OCI-LY1 (cell line): ENCODE measurements at regions not wholly inside any gene's neighbourhood (a gene's known extent, or its start where the extent isn't known, plus 50 kb on each side); places are given as distances from the start of the nearest gene placed in this dataset.
"Not testable (repeated sequence)": the region's sequence is repeated elsewhere in the genome, so short reads cannot be mapped to it uniquely, and the experiment has no call there.

Experiments
- H2AFZ ChIP-seq: fragments of 200-600 bp; sonication (generic), shearing (Covaris generic); 2 replicates; pipeline ENCODE4 v1.6.0; 2014; ENCODE audit warnings: antibody characterized with exemption, mild to moderate bottlenecking, low read length
- H3F3A ChIP-seq: fragments of 200-600 bp; sonication (generic), shearing (Covaris generic); 2 replicates; pipeline ENCODE4 v1.6.0; 2014; ENCODE audit warnings: mild to moderate bottlenecking, antibody characterized with exemption, low read length, moderate library complexity; ENCODE audit not compliant: insufficient read depth
- H3K27ac ChIP-seq: fragments of 200-600 bp; sonication (generic); 2 replicates; pipeline ENCODE4 v1.5.1; 2014; ENCODE audit warnings: low read length, mixed run types, mild to moderate bottlenecking, low read depth; ENCODE audit not compliant: poor library complexity, severe bottlenecking
- H3K27me3 ChIP-seq: fragments of 200-600 bp; sonication (generic); 2 replicates; pipeline ENCODE4 v1.6.0; 2014; ENCODE audit warnings: antibody characterized with exemption, mild to moderate bottlenecking, low read length, moderate library complexity; ENCODE audit not compliant: insufficient read depth
- H3K36me3 ChIP-seq: fragments of 200-600 bp; sonication (generic); 2 replicates; pipeline ENCODE4 v1.6.1; 2014; ENCODE audit warnings: mild to moderate bottlenecking, antibody characterized with exemption, low read length, moderate library complexity, mixed read lengths; ENCODE audit not compliant: insufficient read depth
- H3K4me1 ChIP-seq: fragments of 200-600 bp; sonication (generic); 2 replicates; pipeline ENCODE4 v1.5.1; 2014; ENCODE audit warnings: mild to moderate bottlenecking, low read length, moderate library complexity; ENCODE audit not compliant: insufficient read depth, severe bottlenecking
- H3K4me2 ChIP-seq: fragments of 200-600 bp; sonication (generic), shearing (Covaris generic); 2 replicates; pipeline ENCODE4 v1.6.1; 2014; ENCODE audit warnings: low read length
- H3K4me3 ChIP-seq: fragments of 200-600 bp; sonication (generic); 2 replicates; pipeline ENCODE4 v1.5.1; 2014; ENCODE audit warnings: low read length, low read depth, mild to moderate bottlenecking, mixed read lengths; ENCODE audit not compliant: poor library complexity, severe bottlenecking
- H3K79me2 ChIP-seq: fragments of 200-600 bp; shearing (Covaris generic); 2 replicates; pipeline ENCODE4 v1.6.1; 2016; ENCODE audit warnings: mixed run types, low read length, mixed read lengths; ENCODE audit not compliant: insufficient read depth
- H3K9ac ChIP-seq: fragments of 200-600 bp; sonication (generic), shearing (Covaris generic); 2 replicates; pipeline ENCODE4 v1.6.1; 2014; ENCODE audit warnings: mild to moderate bottlenecking, low read length, mixed read lengths
- H3K9me2 ChIP-seq: fragments of 200-600 bp; sonication (generic), shearing (Covaris generic); 2 replicates; pipeline ENCODE4 v1.6.1; 2014; ENCODE audit warnings: low read depth, mild to moderate bottlenecking, low read length, mixed read lengths
- H3K9me3 ChIP-seq: fragments of 200-600 bp; shearing (Covaris generic); 2 replicates; pipeline ENCODE4 v1.6.1; 2014; ENCODE audit warnings: low read length, mixed read lengths
- H4K20me1 ChIP-seq: fragments of 200-600 bp; sonication (generic), shearing (Covaris generic); 2 replicates; pipeline ENCODE4 v1.6.0; 2016; ENCODE audit warnings: mild to moderate bottlenecking, low read length; ENCODE audit not compliant: insufficient read depth

GRCh38 chr16:18263046-18263445 is 73.5 kb downstream of the NPIPA8 start:
- H3K27ac ChIP-seq, H3K79me2 ChIP-seq, H2AFZ ChIP-seq, H3F3A ChIP-seq, H3K9me3 ChIP-seq, H3K36me3 ChIP-seq, H3K9ac ChIP-seq, H4K20me1 ChIP-seq, H3K4me3 ChIP-seq, H3K27me3 ChIP-seq, H3K4me2 ChIP-seq, H3K9me2 ChIP-seq, H3K4me1 ChIP-seq: not testable (repeated sequence)

DNA sequence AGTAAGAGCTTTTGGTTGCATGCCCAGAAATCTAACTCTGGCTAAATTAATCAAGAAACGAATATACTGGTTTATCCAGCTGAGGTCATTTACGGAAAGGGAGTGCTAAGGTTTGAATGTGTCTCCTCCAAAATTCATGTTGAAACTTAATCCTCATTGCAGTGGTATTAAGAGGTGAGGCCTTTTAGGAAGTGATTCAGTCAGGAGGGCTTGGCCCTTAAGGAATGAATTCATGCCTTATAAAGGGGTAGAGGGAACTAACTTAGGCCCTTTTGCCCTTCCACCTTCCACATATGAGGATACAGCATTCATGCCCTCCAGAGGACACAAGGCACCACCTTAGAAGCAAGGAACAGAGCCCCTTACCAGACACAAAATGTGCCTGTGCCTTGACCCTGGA is 74.7 kb downstream of the NPIPA8 start:
- H4K20me1 ChIP-seq, H3K9me2 ChIP-seq, H3K36me3 ChIP-seq, H3F3A ChIP-seq, H3K4me1 ChIP-seq, H3K27ac ChIP-seq, H3K4me2 ChIP-seq, H3K79me2 ChIP-seq, H3K9ac ChIP-seq, H2AFZ ChIP-seq, H3K9me3 ChIP-seq, H3K27me3 ChIP-seq, H3K4me3 ChIP-seq: not testable (repeated sequence)

DNA sequence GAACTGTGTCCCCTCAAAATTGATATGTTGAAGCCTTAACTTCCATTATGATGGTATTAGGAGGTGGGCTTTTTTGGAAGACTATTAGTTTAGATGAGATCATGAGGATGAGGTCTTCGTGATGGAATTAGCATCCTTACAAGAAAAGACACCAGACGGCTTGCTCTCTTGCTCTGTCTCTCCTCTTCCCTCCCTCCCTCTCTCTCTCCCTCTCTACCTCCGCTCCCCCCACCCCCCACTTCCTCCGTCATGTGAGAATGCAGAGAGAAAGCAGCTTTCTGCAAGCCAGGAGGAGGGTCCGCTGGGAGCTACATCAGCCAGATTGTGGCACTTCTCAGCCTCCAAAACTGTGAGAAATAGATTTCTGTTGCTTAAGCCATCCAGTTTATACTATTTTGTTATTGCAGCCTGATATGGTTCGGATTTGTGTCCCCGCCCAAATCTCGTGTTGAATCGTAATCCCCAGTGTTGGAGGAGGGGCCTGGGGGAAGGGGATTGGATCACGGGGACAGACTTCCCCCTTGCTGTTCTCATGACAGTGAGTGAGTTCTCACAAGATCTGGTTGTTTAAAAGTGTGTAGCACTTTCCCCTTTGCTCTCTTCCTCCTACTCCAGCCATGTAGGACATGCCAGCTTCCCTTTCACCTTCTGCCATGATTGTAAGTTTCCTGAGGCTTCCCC is 76.9 kb downstream of the NPIPA8 start:
- not testable (repeated sequence) for H3K4me2 ChIP-seq, H3F3A ChIP-seq, H3K9me2 ChIP-seq, H3K27me3 ChIP-seq, H2AFZ ChIP-seq, H3K27ac ChIP-seq, H3K36me3 ChIP-seq, H3K9me3 ChIP-seq, H4K20me1 ChIP-seq, H3K79me2 ChIP-seq, H3K4me1 ChIP-seq, H3K9ac ChIP-seq, H3K4me3 ChIP-seq

GRCh38 chr16:18252943-18253342 is 83.6 kb downstream of the NPIPA8 start:
- H3F3A ChIP-seq, H2AFZ ChIP-seq, H3K9me2 ChIP-seq: not testable (repeated sequence)

GRCh38 chr16:18230505-18230904 is 106.0 kb downstream of the NPIPA8 start:
- H3K9me2 ChIP-seq, H2AFZ ChIP-seq, H3K79me2 ChIP-seq, H3K36me3 ChIP-seq, H3K4me2 ChIP-seq, H3K4me3 ChIP-seq, H4K20me1 ChIP-seq, H3F3A ChIP-seq, H3K9ac ChIP-seq, H3K9me3 ChIP-seq, H3K27me3 ChIP-seq, H3K27ac ChIP-seq, H3K4me1 ChIP-seq: not testable (repeated sequence)

More at GRCh38 chr16:18252943-18253342, 83.6 kb downstream of the NPIPA8 start:
- not testable (repeated sequence) for H3K36me3 ChIP-seq, H3K4me1 ChIP-seq, H3K27ac ChIP-seq, H3K79me2 ChIP-seq, H3K4me2 ChIP-seq, H3K27me3 ChIP-seq, H3K9me3 ChIP-seq, H4K20me1 ChIP-seq, H3K9ac ChIP-seq, H3K4me3 ChIP-seq

DNA sequence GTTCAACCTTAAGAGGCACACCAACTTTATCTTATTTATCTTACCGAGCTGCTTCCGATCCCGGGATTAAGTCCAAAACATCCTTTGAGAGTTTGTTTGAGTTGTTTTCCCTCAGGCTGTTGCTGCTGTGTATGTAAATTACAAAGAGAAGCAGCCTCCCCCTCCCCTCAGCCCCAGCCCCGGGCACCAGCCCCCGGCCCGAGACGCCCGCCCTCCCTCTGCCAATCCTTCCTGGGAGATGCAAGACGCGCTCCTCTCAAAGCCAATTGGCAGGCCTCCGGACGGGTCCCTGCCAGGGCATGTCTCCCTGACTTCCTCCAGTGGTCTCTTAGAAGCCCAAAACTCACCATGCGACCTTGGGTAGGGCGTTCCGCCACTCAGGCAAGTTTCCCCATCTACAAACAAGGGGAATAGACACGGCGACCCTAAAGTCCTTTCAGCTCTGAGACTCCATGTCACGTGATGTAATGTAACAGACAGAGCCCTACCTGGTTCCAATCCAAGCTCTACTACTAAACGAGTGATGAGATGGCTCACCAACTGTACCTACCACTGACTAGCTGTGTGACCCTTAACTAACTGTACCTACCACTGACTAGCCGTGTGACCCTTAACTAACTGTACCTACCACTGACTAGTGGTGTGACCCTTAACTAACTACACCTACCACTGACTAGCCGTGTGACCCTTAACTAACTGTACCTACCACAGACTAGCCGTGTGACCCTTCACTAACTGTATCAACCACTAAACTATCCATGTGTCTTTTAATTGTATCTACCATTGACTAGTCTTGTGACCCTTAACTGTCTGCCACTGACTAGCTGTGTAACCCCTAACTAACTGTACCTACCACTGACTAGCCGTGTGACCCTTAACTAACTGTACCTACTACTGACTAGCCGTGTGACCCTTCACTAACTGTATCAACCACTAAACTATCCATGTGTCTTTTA is 114.2 kb downstream of the NPIPA8 start:
- H3F3A ChIP-seq, H3K4me2 ChIP-seq, H3K4me3 ChIP-seq, H3K4me1 ChIP-seq, H3K9ac ChIP-seq, H3K27ac ChIP-seq, H4K20me1 ChIP-seq, H3K27me3 ChIP-seq, H3K79me2 ChIP-seq, H3K9me2 ChIP-seq, H3K9me3 ChIP-seq, H2AFZ ChIP-seq, H3K36me3 ChIP-seq: not testable (repeated sequence)

GRCh38 chr16:18217741-18218140 is 118.8 kb downstream of the NPIPA8 start:
- not testable (repeated sequence) for H3K9me3 ChIP-seq, H2AFZ ChIP-seq, H3K4me3 ChIP-seq, H3K79me2 ChIP-seq, H3F3A ChIP-seq, H4K20me1 ChIP-seq, H3K27ac ChIP-seq, H3K36me3 ChIP-seq, H3K4me2 ChIP-seq, H3K9ac ChIP-seq, H3K27me3 ChIP-seq, H3K9me2 ChIP-seq, H3K4me1 ChIP-seq
